GM12878 (cell line): ENCODE measurements at regions not wholly inside any gene's neighbourhood (a gene's known extent, or its start where the extent isn't known, plus 50 kb on each side); places are given as distances from the start of the nearest gene placed in this dataset.

ENCODE experiments used
- BMI1 ChIP-seq: fragments of 450-650 bp; IDR thresholded peaks from 2 replicates; pipeline ENCODE4 v1.6.1; 2016; ENCODE audit warnings: mild to moderate bottlenecking, moderate library complexity, borderline replicate concordance
- CREM ChIP-seq: IDR thresholded peaks from 2 replicates; pipeline ENCODE4 v1.6.1; 2014; ENCODE audit warnings: antibody characterized with exemption, low read depth
- EGR1 ChIP-seq, 2 experiments: IDR thresholded peaks; 1 replicate in 1 of 2; 2 replicates in 1 of 2; pipeline ENCODE4 v1.6.1; 2011 to 2012; ENCODE audit warnings: low read depth in 2 of 2, low read length in 2 of 2, borderline replicate concordance in 1 of 2, mild to moderate bottlenecking in 1 of 2, moderate library complexity in 1 of 2
- ETV6 ChIP-seq, 2 experiments: fragments of 450-650 bp in 1 of 2; IDR thresholded peaks in 1 of 2; conservative IDR thresholded peaks in 1 of 2; 2 replicates each; pipeline ENCODE4 v1.6.1; 2014; ENCODE audit warnings: antibody characterized with exemption in 1 of 2, borderline replicate concordance in 1 of 2, low read depth in 1 of 2, mild to moderate bottlenecking in 1 of 2, moderate library complexity in 1 of 2
- HDAC6 ChIP-seq: fragments of 200-600 bp; sonication (generic); IDR thresholded peaks from one replicate; pipeline ENCODE4 v1.8.0; 2017; ENCODE audit warnings: antibody characterized with exemption; ENCODE audit not compliant: unreplicated experiment
- HDGF ChIP-seq: fragments of 450-650 bp; IDR thresholded peaks from 2 replicates; pipeline ENCODE4 v1.6.1; 2016; ENCODE audit warnings: antibody characterized with exemption
- MEF2B ChIP-seq: fragments of 450-650 bp; IDR thresholded peaks from 2 replicates; pipeline ENCODE4 v1.6.1; 2018; ENCODE audit warnings: mild to moderate bottlenecking, moderate library complexity; ENCODE audit not compliant: partially characterized antibody, poor library complexity, severe bottlenecking
- MTA2 ChIP-seq: fragments of 450-650 bp; IDR thresholded peaks from 2 replicates; pipeline ENCODE4 v1.6.1; 2016; ENCODE audit warnings: low read depth, mild to moderate bottlenecking, moderate library complexity
- POLR2AphosphoS2 ChIP-seq: IDR thresholded peaks from 2 replicates; pipeline ENCODE4 v1.6.1; 2011; ENCODE audit warnings: low read depth, mild to moderate bottlenecking, low read length, improper control_type of control experiment, moderate library complexity
- SIX5 ChIP-seq: IDR thresholded peaks from 2 replicates; pipeline ENCODE4 v1.6.1; 2011; ENCODE audit warnings: mild to moderate bottlenecking, low read depth, low read length, moderate library complexity; ENCODE audit not compliant: severe bottlenecking
- SREBF1 ChIP-seq: IDR thresholded peaks from 2 replicates; pipeline ENCODE4 v1.6.1; 2012; ENCODE audit warnings: mild to moderate bottlenecking, low read length
- STAT3 ChIP-seq: IDR thresholded peaks from 2 replicates; pipeline ENCODE4 v1.6.1; 2011; ENCODE audit warnings: low read depth, low read length, improper control_type of control experiment
- SUPT20H ChIP-seq: IDR thresholded peaks from 2 replicates; pipeline ENCODE4 v1.6.1; 2011; ENCODE audit warnings: low read depth, mild to moderate bottlenecking, low read length, moderate library complexity, borderline replicate concordance; ENCODE audit not compliant: control insufficient read depth
- TBL1XR1 ChIP-seq: IDR thresholded peaks from 2 replicates; pipeline ENCODE4 v1.6.1; 2012; ENCODE audit warnings: low read depth, low read length, improper control_type of control experiment
- YBX1 ChIP-seq: fragments of 450-650 bp; IDR thresholded peaks from 2 replicates; pipeline ENCODE4 v1.6.1; 2016; ENCODE audit warnings: antibody characterized with exemption
- ZBTB33 ChIP-seq: fragments of 450-650 bp; IDR thresholded peaks from 2 replicates; pipeline ENCODE4 v1.6.1; 2017; ENCODE audit warnings: mild to moderate bottlenecking
- ZBTB40 ChIP-seq: fragments of 450-650 bp; IDR thresholded peaks from 2 replicates; pipeline ENCODE4 v1.6.1; 2016; ENCODE audit warnings: mild to moderate bottlenecking, moderate library complexity, borderline replicate concordance
- ZNF207 ChIP-seq: fragments of 450-650 bp; IDR thresholded peaks from 2 replicates; pipeline ENCODE4 v1.6.1; 2014; ENCODE audit warnings: antibody characterized with exemption, mild to moderate bottlenecking, borderline replicate concordance
- ZNF384 ChIP-seq: IDR thresholded peaks from 2 replicates; pipeline ENCODE4 v1.6.1; 2012; ENCODE audit warnings: low read depth, mild to moderate bottlenecking, low read length, improper control_type of control experiment, borderline replicate concordance
- ZNF687 ChIP-seq: fragments of 450-650 bp; IDR thresholded peaks from 2 replicates; pipeline ENCODE4 v1.6.1; 2017; ENCODE audit warnings: mild to moderate bottlenecking, moderate library complexity

- TF ChIP-seq ZNF687, result peak; percentile 65; the same call in 1 of the 2 replicates
- TF ChIP-seq BMI1, result no peak
- TF ChIP-seq SIX5, result no peak
- no peak for TF ChIP-seq HDGF
- no peak for TF ChIP-seq ETV6 (conservative IDR thresholded peaks at IDR 0.05 in 1 of 2, IDR thresholded peaks at IDR 0.05 in 1 of 2; ENCODE audit: borderline replicate concordance in 1 of 2, low read depth in 1 of 2)
- TF ChIP-seq TBL1XR1, result no peak
- no peak for TF ChIP-seq ZBTB33
- no peak for TF ChIP-seq YBX1
- no peak for TF ChIP-seq EGR1 (IDR thresholded peaks at IDR 0.05; ENCODE audit: borderline replicate concordance in 1 of 2, low read depth in 2 of 2, low read length in 2 of 2)
- TF ChIP-seq ZNF207, result no peak
- TF ChIP-seq POLR2AphosphoS2, result no peak
- no peak for TF ChIP-seq SUPT20H
- no peak for TF ChIP-seq ZBTB40
- TF ChIP-seq SREBF1, result no peak
- TF ChIP-seq STAT3, result no peak
- no peak for TF ChIP-seq HDAC6
- TF ChIP-seq ZNF384, result no peak
- no peak for TF ChIP-seq MTA2
- no peak for TF ChIP-seq MEF2B
- TF ChIP-seq CREM, result no peak
Measured at GRCh38 chr14:73784181-73784987, 67.2 kb upstream of the PTGR2 start (continued).
